HAP-1 (cell line): ENCODE measurements at regions not wholly inside any gene's neighbourhood (a gene's known extent, or its start where the extent isn't known, plus 50 kb on each side); places are given as distances from the start of the nearest gene placed in this dataset.
"Not testable (repeated sequence)": the region's sequence is repeated elsewhere in the genome, so short reads cannot be mapped to it uniquely, and the experiment has no call there.

Experiments
- DNase-seq, 2 experiments: peaks; one replicate each; pipeline ENCODE4 v3.0.0-alpha.2; 2016 to 2020; ENCODE audit warnings: low spot score in 2 of 2
- H3K27me3 ChIP-seq: fragments of 250-450 bp; sonication (Bioruptor Pico); 2 replicates; pipeline ENCODE4 v1.5.1; 2020; ENCODE audit warnings: low read depth, mild to moderate bottlenecking, moderate library complexity
- H3K36me3 ChIP-seq: fragments of 250-450 bp; sonication (Bioruptor Pico); replicated peaks from 2 replicates; pipeline ENCODE4 v1.5.1; 2020; ENCODE audit warnings: mild to moderate bottlenecking
- H3K4me1 ChIP-seq: fragments of 250-450 bp; sonication (Bioruptor Pico); 2 replicates; pipeline ENCODE4 v1.5.1; 2020; ENCODE audit warnings: mild to moderate bottlenecking
- H3K4me3 ChIP-seq: fragments of 250-450 bp; sonication (Bioruptor Pico); 2 replicates; pipeline ENCODE4 v1.5.1; 2020; ENCODE audit warnings: mild to moderate bottlenecking, moderate library complexity
- H3K9me3 ChIP-seq: fragments of 250-450 bp; sonication (Bioruptor Pico); 2 replicates; pipeline ENCODE4 v1.5.1; 2020; ENCODE audit warnings: mild to moderate bottlenecking, moderate library complexity
- in situ Hi-C: fragments of 300-500 bp; cut with MboI; formaldehyde crosslinking; loops from 3 replicates; pipeline ENCODE4 v1.14.3; 2020; ENCODE audit warnings: low sequenced_read_pairs, inconsistent platforms, mixed read lengths

DNA sequence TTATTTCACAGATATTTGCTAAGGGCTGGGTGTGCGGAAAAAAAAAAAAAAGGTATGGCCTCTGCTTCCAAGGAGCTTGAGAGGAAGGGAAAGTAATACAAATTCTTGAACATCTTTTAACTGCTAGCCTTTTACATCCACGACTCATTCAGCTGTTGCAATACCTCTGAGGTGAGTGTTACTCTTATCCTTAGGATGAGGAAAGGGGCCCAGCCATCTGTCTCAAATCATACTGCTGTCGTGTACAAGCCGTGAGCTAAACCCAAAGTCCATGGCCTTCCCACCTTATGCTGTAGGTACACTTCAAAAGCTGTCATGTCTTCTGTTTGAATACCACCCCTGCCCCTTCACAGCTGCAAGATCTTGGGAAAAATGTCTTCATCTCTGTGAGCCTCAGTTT, 146.8 kb downstream of the KCNRG start:
- Histone ChIP-seq H3K4me3 (no peak overlapping the region), H3K27me3 (no peaks in the 10 kb centered on the region), H3K9me3 (no peaks in the 10 kb centered on the region), H3K36me3 (no peaks in the 10 kb centered on the region), H3K4me1 (peaks cover 2% of the 10 kb centered on the region)
- in situ Hi-C loops, result no loop called here
- no peak for DNase-seq

DNA sequence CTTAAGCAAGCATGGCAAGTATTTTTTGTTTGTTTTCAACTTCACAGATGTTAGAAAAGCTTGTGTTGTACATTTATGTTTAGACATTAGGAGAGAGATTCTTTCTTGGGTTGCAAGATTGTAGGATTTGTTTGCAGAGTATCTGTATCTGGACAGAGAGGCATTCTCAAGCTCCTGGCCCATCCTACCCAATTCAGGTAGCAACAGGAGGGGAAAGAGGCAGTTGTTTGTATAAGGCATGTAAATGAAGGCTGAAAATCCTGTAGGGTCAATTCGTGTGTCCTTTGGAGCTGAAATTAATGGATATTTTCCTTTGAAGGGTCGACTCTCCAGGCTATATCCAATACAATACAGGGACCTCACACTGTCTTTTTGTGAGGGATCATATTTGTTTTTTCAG, 147.3 kb downstream of the KCNRG start:
- Histone ChIP-seq H3K36me3 (no peaks in the 10 kb centered on the region), H3K9me3 (no peaks in the 10 kb centered on the region), H3K4me1 (no peaks in the 10 kb centered on the region), H3K4me3 (no peak overlapping the region), H3K27me3 (no peaks in the 10 kb centered on the region)
- DNase-seq, result no peak
- in situ Hi-C loops, result no loop called here

DNA sequence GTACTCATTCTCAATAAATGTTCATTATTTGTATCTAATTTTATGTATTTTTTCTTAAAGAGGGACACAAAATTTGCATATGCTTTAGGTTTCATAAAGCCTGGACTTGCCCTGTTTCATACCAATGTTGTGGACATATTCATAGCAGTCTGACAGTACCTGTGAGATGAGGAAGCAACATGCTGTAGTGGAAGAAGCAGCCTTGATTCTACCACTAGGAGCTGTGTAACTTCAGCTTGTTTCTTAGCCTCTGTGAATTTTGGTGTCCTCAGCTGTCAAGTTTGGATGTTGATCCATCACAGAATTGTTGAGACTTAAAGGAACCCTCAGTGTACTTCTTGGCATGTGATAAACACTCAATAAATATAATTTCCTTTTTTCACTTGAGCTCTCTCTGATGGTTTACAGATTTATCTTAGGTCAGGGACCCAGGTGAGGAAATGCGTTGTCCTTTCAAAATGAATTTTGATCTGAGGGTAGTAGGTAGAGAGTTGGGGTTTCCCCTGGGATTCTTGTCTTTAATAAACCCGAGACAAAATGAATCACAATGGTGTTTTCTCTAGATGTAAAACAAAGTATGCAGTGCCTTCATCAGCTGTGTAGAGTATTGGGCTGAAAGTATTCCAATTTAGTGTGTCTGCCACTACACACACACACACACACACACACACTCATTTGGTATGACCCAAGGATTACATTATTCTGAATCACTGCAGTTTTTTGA, 152.1 kb downstream of the KCNRG start:
- no peak for DNase-seq
- no peak overlapping the region for H3K4me3 ChIP-seq
- H3K27me3 ChIP-seq, result no peaks in the 10 kb centered on the region
- no peaks in the 10 kb centered on the region for H3K4me1 ChIP-seq
- in situ Hi-C loops, result no loop called here
- H3K36me3 ChIP-seq, result no peaks in the 10 kb centered on the region
- H3K9me3 ChIP-seq, result no peaks in the 10 kb centered on the region

DNA sequence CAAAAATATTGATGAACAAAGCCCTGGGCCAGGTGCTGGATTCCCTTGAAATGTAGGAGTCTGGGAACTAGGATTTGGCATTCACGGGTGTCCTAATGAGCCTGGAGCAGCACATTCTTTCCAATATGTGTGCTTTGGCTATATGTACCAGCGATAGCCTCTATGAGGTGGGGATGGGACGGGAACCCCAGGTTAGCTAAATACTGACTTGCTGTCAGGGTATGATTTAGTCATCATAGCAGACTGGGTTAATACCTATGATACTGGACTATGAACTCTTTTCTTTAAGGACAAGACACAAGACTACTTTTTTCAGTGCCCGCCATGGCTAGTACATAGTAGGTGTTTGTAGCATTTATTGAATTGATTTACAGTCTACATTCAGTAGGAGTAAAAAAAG, 152.7 kb downstream of the KCNRG start:
- DNase-seq, result no peak
- H3K9me3 ChIP-seq, result no peaks in the 10 kb centered on the region
- no peak overlapping the region for H3K4me3 ChIP-seq
- H3K36me3 ChIP-seq, result no peaks in the 10 kb centered on the region
- in situ Hi-C loops, result no loop called here
- no peaks in the 10 kb centered on the region for H3K27me3 ChIP-seq
- H3K4me1 ChIP-seq, result no peaks in the 10 kb centered on the region

DNA sequence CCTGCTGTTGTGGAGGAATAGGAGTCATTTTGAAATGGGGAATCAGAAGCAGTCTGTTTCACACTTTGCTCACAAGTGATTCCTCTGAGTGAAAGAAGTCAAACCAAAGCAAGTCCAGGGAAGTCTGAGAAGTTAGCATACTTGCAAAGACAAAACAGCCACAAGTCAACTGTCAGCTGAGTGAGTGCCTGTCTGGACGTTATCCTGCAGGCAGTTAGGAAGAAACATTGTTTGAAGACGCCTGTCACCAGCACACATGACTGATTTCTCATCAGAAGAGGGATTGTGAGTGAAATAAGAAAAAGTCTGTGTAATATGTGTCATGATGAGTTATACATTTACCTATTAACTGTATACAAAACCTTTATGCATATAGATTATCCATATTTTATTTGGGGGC, 153.5 kb downstream of the KCNRG start:
- H3K36me3 ChIP-seq, result no peaks in the 10 kb centered on the region
- in situ Hi-C loops, result no loop called here
- no peaks in the 10 kb centered on the region for H3K4me1 ChIP-seq
- no peaks in the 10 kb centered on the region for H3K27me3 ChIP-seq
- H3K9me3 ChIP-seq, result no peaks in the 10 kb centered on the region
- no peak overlapping the region for H3K4me3 ChIP-seq
- no peak for DNase-seq

DNA sequence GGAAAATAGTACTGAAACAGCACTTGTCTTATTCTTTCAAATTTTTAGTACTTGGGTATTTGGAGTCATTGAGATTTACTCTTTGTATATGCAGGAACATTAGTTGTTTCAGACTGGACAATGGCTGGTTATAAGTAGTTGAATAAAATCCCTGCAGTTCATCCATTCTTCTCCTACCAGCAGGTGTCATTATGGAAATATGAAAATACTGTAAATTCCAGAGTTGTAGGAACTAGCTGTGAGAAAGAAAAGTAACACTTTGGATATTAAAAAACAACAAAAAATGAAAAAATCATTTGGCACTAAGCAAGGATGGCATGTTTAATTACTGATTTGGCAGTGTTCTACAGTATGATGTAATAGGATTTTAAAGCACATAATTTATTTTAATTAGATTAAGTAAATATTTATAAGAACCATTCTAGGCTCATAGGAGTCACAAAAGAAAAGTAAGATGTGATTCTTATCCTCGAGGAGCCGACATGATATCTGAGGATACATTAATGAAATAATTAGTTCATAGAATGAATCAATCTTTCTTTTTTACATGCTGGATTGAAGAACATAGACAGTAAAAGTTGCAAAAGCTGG, 155.3 kb downstream of the KCNRG start:
- DNase-seq, result no peak
- 0 out of 2 replicates have a peak, but pooled peaks cover 3% of the 10 kb centered on the region for H3K9me3 ChIP-seq
- H3K36me3 ChIP-seq, result no peaks in the 10 kb centered on the region
- no peaks in the 10 kb centered on the region for H3K27me3 ChIP-seq
- H3K4me1 ChIP-seq, result no peaks in the 10 kb centered on the region
- in situ Hi-C loops, result no loop called here
- H3K4me3 ChIP-seq, result no peak overlapping the region

DNA sequence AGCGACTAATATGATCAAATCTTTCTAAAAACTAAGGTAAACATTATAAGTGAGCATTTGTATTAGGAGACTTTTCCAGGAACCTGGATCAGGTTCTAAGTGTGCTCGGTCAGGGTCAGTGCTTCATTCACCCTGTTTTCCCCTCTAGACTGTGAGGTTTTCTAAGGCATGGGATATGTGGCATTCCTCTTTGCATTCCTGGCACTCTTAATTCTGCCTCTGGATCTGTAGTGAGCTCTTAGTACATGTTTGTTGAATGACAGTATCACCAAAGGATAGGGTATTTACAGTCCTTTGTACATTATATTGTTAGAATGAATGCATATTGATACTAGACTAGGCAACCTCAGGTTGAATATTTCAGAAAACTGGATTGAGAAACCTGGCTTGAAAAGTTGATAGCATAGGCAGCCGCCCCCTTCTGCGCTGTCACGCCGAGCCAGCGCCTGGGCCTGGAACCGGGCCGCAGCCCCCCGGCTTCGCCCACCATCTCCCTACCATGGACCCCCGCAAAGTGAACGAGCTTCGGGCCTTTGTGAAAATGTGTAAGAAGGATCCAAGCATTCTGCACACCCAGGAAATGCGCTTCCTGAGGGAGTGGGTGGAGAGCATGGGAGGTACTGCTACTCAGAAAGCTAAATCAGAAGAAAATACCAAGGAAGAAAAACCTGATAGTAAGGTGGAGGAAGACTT, 156.5 kb downstream of the KCNRG start:
- no peaks in the 10 kb centered on the region for H3K36me3 ChIP-seq
- no peaks in the 10 kb centered on the region for H3K27me3 ChIP-seq
- H3K4me1 ChIP-seq, result no peaks in the 10 kb centered on the region
- no peak overlapping the region for H3K4me3 ChIP-seq
- 0 out of 2 replicates have a peak, but pooled peaks cover 3% of the 10 kb centered on the region for H3K9me3 ChIP-seq
- in situ Hi-C loops, result no loop called here
- no peak for DNase-seq

DNA sequence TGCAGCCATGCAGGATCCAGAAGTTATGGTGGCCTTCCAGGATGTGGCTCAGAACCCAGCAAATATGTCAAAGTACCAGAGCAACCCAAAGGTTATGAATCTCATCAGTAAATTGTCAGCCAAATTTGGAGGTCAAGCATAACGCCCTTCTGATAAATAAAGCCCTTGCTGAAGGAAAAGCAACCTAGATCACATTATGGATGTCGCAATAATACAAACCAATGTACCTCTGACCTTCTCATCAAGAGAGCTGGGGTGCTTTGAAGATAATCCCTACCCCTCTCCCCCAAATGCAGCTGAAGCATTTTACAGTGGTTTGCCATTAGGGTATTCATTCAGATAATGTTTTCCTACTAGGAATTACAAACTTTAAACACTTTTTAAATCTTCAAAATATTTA, 157.8 kb downstream of the KCNRG start:
- DNase-seq, in situ Hi-C loops, H3K9me3 ChIP-seq, H3K4me1 ChIP-seq, H3K4me3 ChIP-seq, H3K27me3 ChIP-seq, H3K36me3 ChIP-seq: not testable (repeated sequence)

DNA sequence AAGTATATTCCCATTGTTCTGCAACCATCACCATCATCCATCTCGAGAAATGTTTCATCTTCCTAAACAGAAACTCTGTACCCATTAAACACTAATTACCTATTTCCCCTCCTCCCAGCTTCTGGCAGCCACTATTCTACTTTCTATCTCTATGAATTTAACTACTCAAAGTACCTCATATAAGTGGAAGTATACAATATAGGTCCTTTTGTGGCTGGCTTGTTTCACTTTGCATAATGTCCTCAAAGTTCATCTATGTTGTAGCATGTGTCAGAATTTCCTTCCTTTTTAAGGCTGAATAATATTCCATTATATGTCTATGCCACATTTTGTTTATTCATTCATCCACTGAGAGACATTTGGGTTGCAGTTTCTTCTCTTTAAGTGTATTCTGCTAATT, 159.4 kb downstream of the KCNRG start:
- Histone ChIP-seq H3K27me3 (no peaks in the 10 kb centered on the region), H3K36me3 (no peaks in the 10 kb centered on the region), H3K9me3 (0 out of 2 replicates have a peak, but pooled peaks cover 3% of the 10 kb centered on the region), H3K4me1 (no peaks in the 10 kb centered on the region), H3K4me3 (no peak overlapping the region)
- no peak for DNase-seq
- in situ Hi-C loops, result no loop called here

DNA sequence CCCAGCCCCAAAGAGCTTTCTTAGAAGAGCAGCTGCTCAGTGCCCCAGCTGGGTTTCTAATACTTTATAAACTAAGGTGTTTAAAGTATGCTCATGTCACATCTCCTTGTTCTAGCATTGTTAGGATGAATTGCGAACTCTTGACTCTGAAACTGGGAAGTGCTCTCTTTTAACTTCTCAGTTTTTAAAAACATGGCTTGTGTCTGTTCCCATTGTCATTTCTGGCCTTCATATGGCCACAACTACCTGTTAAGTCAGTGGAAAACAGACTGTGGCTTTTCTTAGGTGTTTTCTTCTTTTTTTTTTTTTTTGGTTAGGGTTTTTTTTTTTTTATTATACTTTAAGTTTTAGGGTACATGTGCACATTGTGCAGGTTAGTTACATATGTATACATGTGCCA, 164.7 kb downstream of the KCNRG start:
- in situ Hi-C loops, result no loop called here
- Histone ChIP-seq H3K4me3 (no peak overlapping the region), H3K36me3 (no peaks in the 10 kb centered on the region), H3K9me3 (no peaks in the 10 kb centered on the region), H3K4me1 (no peaks in the 10 kb centered on the region), H3K27me3 (no peaks in the 10 kb centered on the region)
- no peak for DNase-seq

DNA sequence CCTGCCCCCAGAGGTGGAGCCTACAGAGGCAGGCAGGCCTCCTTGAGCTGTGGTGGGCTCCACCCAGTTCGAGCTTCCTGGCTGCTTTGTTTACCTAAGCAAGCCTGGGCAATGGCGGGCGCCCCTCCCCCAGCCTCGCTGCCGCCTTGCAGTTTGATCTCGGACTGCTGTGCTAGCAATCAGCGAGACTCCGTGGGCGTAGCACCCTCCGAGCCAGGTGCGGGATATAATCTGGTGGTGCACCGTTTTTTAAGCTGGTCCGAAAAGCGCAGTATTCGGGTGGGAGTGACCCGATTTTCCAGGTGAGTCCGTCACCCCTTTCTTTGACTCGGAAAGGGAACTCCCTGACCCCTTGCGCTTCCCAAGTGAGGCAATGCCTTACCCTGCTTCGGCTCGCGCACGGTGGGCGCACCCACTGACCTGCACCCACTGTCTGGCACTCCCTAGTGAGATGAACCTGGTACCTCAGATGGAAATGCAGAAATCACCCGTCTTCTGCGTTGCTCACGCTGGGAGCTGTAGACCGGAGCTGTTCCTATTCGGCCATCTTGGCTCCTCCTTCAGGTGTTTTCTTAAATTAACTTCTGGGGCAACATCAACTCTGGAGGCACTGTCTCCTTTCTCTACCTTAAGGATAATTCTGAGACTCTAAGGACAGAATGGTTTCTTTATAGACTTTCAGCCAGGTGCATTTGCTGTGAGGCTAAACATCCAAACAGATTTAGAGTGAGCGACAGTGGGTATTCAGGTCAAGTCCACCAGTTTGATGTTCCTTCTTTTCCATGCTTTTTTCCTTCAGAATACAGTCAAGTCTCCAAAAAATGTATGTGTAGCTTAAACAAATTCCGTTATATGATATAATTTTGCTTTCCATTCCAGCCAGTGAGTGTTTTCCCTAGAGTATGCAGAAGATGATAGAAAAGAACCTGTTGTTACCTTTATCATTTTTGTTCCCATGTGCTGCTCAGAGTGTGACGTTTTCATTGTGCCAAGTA, 170.8 kb downstream of the KCNRG start:
- H3K4me3 ChIP-seq, H3K36me3 ChIP-seq, in situ Hi-C loops, H3K27me3 ChIP-seq, H3K9me3 ChIP-seq, DNase-seq: not testable (repeated sequence)
- peaks cover 10% of the 10 kb centered on the region for H3K4me1 ChIP-seq

DNA sequence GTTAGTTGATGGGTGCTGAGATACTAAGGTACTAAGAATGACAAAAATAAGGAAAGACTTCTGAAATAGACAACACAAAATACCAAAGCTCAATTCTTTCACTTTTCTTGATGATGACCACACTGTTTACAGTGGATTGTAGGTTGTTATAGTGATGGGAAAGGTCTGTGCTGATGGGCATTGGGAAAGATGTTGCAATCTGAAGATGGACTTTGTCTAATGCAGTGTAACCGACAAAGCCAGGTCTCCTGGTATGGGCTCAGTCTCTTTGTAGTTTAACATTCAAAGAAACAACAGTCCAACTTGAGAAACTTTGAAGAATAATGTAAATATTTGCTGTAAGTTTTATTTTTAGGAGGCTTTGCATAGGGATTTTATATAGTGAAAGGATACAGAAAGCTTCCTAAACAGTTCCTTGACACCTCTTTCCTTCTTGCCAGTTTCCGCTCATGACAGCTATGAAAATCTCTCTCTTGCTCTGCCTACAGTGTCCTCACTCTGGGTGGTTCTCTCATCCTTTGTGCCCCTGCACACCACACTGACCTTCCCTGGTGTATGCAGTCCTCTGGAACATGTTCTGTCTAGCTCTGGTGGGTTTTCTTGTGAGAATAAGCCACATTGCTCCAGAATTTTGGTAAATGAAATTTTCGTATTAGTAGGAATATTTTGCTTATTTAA, 172.2 kb downstream of the KCNRG start:
- no peaks in the 10 kb centered on the region for H3K36me3 ChIP-seq
- in situ Hi-C loops, result no loop called here

DNA sequence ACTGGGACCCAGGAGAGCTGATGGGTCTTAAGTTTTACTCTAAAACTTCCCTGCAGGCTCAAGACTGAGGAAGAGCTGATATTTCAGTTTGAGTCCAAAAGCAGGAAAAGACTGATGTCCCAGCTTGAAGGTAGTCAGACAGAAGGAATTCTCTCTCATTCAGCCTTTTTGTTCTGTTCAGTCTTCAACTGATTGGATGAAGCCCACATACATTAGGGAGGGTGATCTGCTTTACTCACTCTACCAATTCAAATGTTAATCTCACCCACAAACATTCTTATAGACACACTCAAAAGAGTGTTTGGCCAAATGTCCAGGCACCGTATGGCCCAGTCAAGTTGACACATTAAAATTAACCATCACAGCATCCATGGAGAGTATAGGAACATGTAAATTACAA, 173.5 kb downstream of the KCNRG start:
- DNase-seq, result peak in 1 of 2 experiments; percentile 58
- Histone ChIP-seq H3K27me3 (no peaks in the 10 kb centered on the region), H3K4me1 (peaks cover 10% of the 10 kb centered on the region), H3K9me3 (no peaks in the 10 kb centered on the region), H3K36me3 (no peaks in the 10 kb centered on the region), H3K4me3 (no peak overlapping the region)
- in situ Hi-C loops, result no loop called here

More for the DNA sequence above, 172.2 kb downstream of the KCNRG start:
- Histone ChIP-seq H3K4me3 (no peak overlapping the region), H3K9me3 (no peaks in the 10 kb centered on the region), H3K27me3 (no peaks in the 10 kb centered on the region), H3K4me1 (peaks cover 10% of the 10 kb centered on the region)
- no peak for DNase-seq
